Activated naive CD8-positive, alpha-beta T cell treated with anti-CD3 and anti-CD28 coated beads for 36 hours (primary cell): ENCODE measurements at regions not wholly inside any gene's neighbourhood (a gene's known extent, or its start where the extent isn't known, plus 50 kb on each side); places are given as distances from the start of the nearest gene placed in this dataset.
"Not testable (repeated sequence)": the region's sequence is repeated elsewhere in the genome, so short reads cannot be mapped to it uniquely, and the experiment has no call there.

ENCODE experiments used
- DNase-seq: peaks from one replicate; pipeline ENCODE4 v3.0.0; 2021
- H3K27ac Mint-ChIP-seq: one replicate; pipeline ENCODE4 v1.8.0; 2022; ENCODE audit warnings: mild to moderate bottlenecking, moderate library complexity, mixed read lengths
- H3K27me3 Mint-ChIP-seq: one replicate; pipeline ENCODE4 v1.8.0; 2022; ENCODE audit warnings: mild to moderate bottlenecking, mixed read lengths
- H3K36me3 Mint-ChIP-seq: one replicate; pipeline ENCODE4 v1.8.0; 2021; ENCODE audit warnings: mild to moderate bottlenecking, mixed read lengths
- H3K4me1 Mint-ChIP-seq: one replicate; pipeline ENCODE4 v1.8.0; 2021; ENCODE audit warnings: mixed read lengths
- H3K4me3 Mint-ChIP-seq: one replicate; pipeline ENCODE4 v1.8.0; 2022; ENCODE audit warnings: mild to moderate bottlenecking, moderate library complexity, mixed read lengths
- H3K9me3 Mint-ChIP-seq: one replicate; pipeline ENCODE4 v1.8.0; 2022; ENCODE audit warnings: mixed read lengths

DNA sequence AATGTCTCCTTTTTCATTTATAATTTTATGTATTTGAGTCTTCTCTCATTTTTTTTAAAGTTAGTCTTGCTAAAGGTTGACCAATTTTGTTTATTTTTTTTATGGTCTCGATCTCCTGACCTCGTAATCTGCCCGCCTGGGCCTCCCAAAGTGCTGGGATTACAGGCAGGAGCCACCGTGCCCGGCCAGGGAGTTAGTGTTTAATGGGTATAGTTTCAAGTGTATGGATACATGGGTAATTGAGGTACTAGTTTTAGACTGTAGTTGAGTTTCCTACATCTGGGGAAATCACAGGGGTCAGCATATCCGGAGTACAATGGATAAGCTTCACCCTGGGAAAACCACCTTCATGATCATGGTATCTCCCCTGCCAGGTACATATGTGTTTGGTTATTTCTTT is 267.3 kb upstream of the KCND2 start:
- no peak for DNase-seq
- H3K4me1 Mint-ChIP-seq: no peaks in the 10 kb centered on the region
- H3K4me3 Mint-ChIP-seq: no peak overlapping the region

GRCh38 chr7:120014301-120014700 is 258.7 kb upstream of the KCND2 start:
- not testable (repeated sequence) for H3K4me1 Mint-ChIP-seq, H3K36me3 Mint-ChIP-seq, H3K9me3 Mint-ChIP-seq, H3K4me3 Mint-ChIP-seq, H3K27ac Mint-ChIP-seq, DNase-seq, H3K27me3 Mint-ChIP-seq

More for the DNA sequence above, 267.3 kb upstream of the KCND2 start:
- no peaks in the 10 kb centered on the region for H3K36me3 Mint-ChIP-seq
- H3K27ac Mint-ChIP-seq: no peak overlapping the region
- H3K9me3 Mint-ChIP-seq: peaks cover 12% of the 10 kb centered on the region
- no peaks in the 10 kb centered on the region for H3K27me3 Mint-ChIP-seq

DNA sequence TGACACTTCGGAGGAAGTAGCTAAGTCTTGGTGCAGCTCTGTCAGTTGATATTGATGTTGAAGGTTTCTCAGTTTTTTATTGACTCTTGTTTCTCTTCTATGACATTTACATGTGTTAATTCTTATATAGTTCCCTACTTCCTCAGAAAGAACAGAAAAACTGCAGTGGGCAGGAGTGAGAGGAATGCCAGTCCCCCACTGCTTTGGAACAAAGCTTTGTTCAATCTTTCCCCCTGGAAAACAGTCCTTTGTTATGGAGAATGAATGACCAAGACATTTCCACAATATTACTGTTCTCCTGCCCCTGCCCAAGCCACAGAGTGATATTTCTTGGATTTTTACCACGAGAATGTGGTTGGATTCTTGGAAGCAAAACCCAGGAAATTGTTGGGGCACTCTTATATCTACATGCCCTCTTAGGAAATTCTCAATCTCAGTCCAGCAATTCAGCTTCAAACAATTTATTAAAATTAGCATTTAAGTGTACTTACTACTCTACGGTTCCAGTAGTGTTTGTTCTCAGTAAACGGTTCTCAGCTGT is 258.0 kb upstream of the KCND2 start:
- no peak overlapping the region for H3K4me3 Mint-ChIP-seq
- DNase-seq: no peak
- H3K9me3 Mint-ChIP-seq: peaks cover 7% of the 10 kb centered on the region
- H3K36me3 Mint-ChIP-seq: no peaks in the 10 kb centered on the region
- H3K4me1 Mint-ChIP-seq: no peaks in the 10 kb centered on the region
- no peak overlapping the region for H3K27ac Mint-ChIP-seq
- no peaks in the 10 kb centered on the region for H3K27me3 Mint-ChIP-seq

DNA sequence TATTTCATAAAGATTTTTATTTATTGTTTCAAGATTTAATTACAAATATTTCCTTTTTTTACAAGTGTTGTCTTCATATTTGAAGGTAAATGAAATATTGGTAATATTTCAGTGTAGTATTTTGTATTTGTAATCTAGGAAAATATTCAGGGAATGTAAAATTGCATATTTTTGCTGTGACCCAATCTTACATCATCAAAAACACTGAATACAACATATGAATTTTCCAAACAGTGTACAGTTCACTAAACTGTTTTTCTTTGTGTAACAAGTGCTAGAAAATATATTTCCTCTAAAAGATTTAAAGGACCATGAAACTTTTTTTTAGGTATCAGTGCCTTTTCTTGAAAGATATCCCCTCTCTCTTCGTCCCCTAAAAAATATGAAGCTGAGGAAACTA is 251.9 kb upstream of the KCND2 start:
- no peaks in the 10 kb centered on the region for H3K36me3 Mint-ChIP-seq
- H3K4me3 Mint-ChIP-seq: no peak overlapping the region
- no peak for DNase-seq
- H3K27me3 Mint-ChIP-seq: no peaks in the 10 kb centered on the region
- H3K9me3 Mint-ChIP-seq: peaks cover 2% of the 10 kb centered on the region
- H3K27ac Mint-ChIP-seq: no peak overlapping the region
- no peaks in the 10 kb centered on the region for H3K4me1 Mint-ChIP-seq

DNA sequence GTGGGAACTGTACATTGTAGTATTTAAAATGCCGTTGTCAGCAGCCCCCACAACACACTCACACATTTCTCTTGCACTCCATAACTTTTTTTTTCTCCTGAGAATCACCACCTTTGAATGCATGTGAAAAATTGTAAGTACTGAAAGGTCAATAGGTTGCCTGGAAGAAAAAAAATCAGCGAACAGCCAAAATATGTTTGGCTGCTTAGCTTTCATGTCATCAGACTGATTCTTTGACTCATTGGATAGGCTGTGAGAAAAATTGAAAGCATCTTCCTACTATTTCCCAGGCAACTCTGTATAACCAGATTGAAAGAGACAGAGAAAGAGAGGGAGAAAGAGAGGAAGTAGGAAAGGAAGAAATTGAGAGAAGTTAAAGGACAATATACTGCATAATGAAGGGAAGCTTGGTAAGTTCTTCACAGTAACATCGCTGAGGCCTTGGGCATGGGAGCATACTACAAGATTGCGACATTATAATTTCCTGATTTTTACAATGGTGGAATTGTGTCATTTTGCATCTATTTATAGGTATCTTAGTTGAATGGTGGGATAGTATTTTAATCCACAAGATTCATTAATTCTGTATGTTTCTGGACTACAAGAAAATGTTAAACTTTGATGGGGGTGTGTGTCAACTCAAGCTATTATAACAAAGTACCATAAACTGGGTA is 249.3 kb upstream of the KCND2 start:
- no peaks in the 10 kb centered on the region for H3K36me3 Mint-ChIP-seq

DNA sequence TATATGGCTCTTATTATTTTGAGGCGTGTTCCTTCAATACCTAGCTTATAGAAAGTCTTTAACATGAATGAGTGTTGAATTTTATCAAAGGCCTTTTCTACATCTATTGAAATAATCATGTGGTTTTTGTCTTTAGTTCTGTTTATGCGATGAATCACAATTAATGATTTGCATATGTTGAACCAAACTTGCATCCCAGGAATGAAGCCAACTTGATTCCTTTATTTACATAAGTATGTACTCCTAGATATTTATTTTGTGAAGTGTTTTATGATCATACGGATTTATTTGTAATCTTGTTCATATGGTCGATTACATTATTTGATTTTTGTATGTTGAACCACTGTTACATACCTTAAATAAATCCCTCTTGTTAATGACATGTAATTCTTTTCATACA is 244.3 kb upstream of the KCND2 start:
- no peak overlapping the region for H3K27ac Mint-ChIP-seq
- no peak for DNase-seq
- no peaks in the 10 kb centered on the region for H3K36me3 Mint-ChIP-seq
- no peaks in the 10 kb centered on the region for H3K4me1 Mint-ChIP-seq
- no peaks in the 10 kb centered on the region for H3K27me3 Mint-ChIP-seq
- peaks cover 3% of the 10 kb centered on the region for H3K9me3 Mint-ChIP-seq
- no peak overlapping the region for H3K4me3 Mint-ChIP-seq

More for the DNA sequence above, 249.3 kb upstream of the KCND2 start:
- DNase-seq: no peak
- H3K27me3 Mint-ChIP-seq: no peaks in the 10 kb centered on the region
- H3K4me3 Mint-ChIP-seq: no peak overlapping the region
- H3K4me1 Mint-ChIP-seq: no peaks in the 10 kb centered on the region
- no peak overlapping the region for H3K27ac Mint-ChIP-seq
- peaks cover 4% of the 10 kb centered on the region for H3K9me3 Mint-ChIP-seq

- H3K9me3 Mint-ChIP-seq: peaks cover 2% of the 10 kb centered on the region
- H3K36me3 Mint-ChIP-seq: no peaks in the 10 kb centered on the region
- H3K4me3 Mint-ChIP-seq: no peak overlapping the region
- DNase-seq: no peak
- no peak overlapping the region for H3K27ac Mint-ChIP-seq
- no peaks in the 10 kb centered on the region for H3K4me1 Mint-ChIP-seq
- no peaks in the 10 kb centered on the region for H3K27me3 Mint-ChIP-seq
These were observed 242.1 kb upstream of the KCND2 start for GRCh38 chr7:120030876-120031275.

- no peak overlapping the region for H3K4me3 Mint-ChIP-seq
- H3K36me3 Mint-ChIP-seq: no peaks in the 10 kb centered on the region
- peaks cover 1% of the 10 kb centered on the region for H3K9me3 Mint-ChIP-seq
- H3K27me3 Mint-ChIP-seq: no peaks in the 10 kb centered on the region
- no peak overlapping the region for H3K27ac Mint-ChIP-seq
- H3K4me1 Mint-ChIP-seq: no peaks in the 10 kb centered on the region
- no peak for DNase-seq
These were observed 239.9 kb upstream of the KCND2 start for GRCh38 chr7:120033114-120033513.

- H3K4me3 Mint-ChIP-seq: no peak overlapping the region
- H3K9me3 Mint-ChIP-seq: peaks cover 9% of the 10 kb centered on the region
- H3K4me1 Mint-ChIP-seq: no peaks in the 10 kb centered on the region
- no peaks in the 10 kb centered on the region for H3K36me3 Mint-ChIP-seq
- no peak for DNase-seq
- no peaks in the 10 kb centered on the region for H3K27me3 Mint-ChIP-seq
- no peak overlapping the region for H3K27ac Mint-ChIP-seq
These were observed 233.8 kb upstream of the KCND2 start for GRCh38 chr7:120039138-120039537.

- no peak overlapping the region for H3K27ac Mint-ChIP-seq
- no peaks in the 10 kb centered on the region for H3K36me3 Mint-ChIP-seq
- H3K9me3 Mint-ChIP-seq: peaks cover 8% of the 10 kb centered on the region
- no peaks in the 10 kb centered on the region for H3K4me1 Mint-ChIP-seq
- DNase-seq: no peak
- H3K27me3 Mint-ChIP-seq: no peaks in the 10 kb centered on the region
- no peak overlapping the region for H3K4me3 Mint-ChIP-seq
These were observed 231.2 kb upstream of the KCND2 start for GRCh38 chr7:120041798-120042197.

DNA sequence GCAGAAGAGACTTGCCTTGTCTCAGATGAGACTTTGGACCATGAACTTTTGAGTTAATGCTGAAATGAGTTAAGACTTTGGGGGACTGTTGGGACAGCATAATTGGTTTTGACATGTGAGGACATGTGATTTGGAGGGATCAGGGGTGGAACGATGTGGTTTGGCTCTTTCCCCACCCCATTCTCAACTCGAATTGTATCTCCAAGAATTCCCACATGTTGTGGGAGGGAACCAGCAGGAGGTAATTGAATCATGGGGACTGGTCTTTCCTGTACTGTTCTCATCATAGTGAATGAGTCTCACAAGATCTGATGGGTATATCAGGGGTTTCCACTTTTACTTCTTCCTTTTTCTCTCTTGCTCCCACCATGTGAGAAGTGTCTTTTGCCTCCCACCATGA is 229.7 kb upstream of the KCND2 start:
- no peak overlapping the region for H3K27ac Mint-ChIP-seq
- no peak overlapping the region for H3K4me3 Mint-ChIP-seq
- no peak for DNase-seq
- peaks cover 8% of the 10 kb centered on the region for H3K9me3 Mint-ChIP-seq
- no peaks in the 10 kb centered on the region for H3K27me3 Mint-ChIP-seq
- no peaks in the 10 kb centered on the region for H3K4me1 Mint-ChIP-seq
- no peaks in the 10 kb centered on the region for H3K36me3 Mint-ChIP-seq

- no peaks in the 10 kb centered on the region for H3K27me3 Mint-ChIP-seq
- no peaks in the 10 kb centered on the region for H3K9me3 Mint-ChIP-seq
- H3K4me1 Mint-ChIP-seq: no peaks in the 10 kb centered on the region
- no peak overlapping the region for H3K27ac Mint-ChIP-seq
- no peaks in the 10 kb centered on the region for H3K36me3 Mint-ChIP-seq
- no peak overlapping the region for H3K4me3 Mint-ChIP-seq
- DNase-seq: no peak
These were observed 220.0 kb upstream of the KCND2 start for GRCh38 chr7:120052884-120053382.

DNA sequence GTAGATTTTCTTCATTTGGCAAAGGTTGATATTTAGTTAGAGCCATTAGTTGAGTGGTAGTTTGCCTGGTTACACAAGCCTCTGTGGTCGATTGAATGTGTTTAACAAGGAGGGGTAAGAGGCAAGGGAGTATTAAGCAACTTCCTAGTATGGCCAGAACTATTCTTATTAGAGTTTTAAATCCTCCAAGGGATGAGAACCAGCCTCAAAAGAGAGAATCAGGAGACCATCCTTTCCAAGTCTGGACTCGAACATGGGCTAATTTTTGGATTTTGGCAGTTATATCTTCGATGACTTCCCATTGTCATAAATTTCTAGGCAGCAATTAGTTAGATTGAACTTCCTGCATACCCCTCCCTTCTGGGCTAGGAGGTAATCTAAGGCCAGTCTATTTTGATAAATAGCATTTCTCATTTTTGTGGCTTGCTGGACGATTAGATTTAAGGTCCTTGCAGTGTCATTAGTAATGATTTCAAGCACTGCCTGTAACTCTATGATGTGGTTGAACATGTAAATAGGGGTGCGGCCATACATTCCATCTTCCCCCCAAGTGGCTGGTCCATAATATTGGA is 219.5 kb upstream of the KCND2 start:
- no peaks in the 10 kb centered on the region for H3K27me3 Mint-ChIP-seq
- no peak overlapping the region for H3K4me3 Mint-ChIP-seq
- H3K36me3 Mint-ChIP-seq: no peaks in the 10 kb centered on the region
- H3K27ac Mint-ChIP-seq: no peak overlapping the region
- no peak for DNase-seq
- H3K9me3 Mint-ChIP-seq: no peaks in the 10 kb centered on the region
- no peaks in the 10 kb centered on the region for H3K4me1 Mint-ChIP-seq

- Mint-ChIP-seq H3K27ac (no peak overlapping the region), H3K27me3 (no peaks in the 10 kb centered on the region)
These were observed 218.4 kb upstream of the KCND2 start for GRCh38 chr7:120054376-120055100.

DNA sequence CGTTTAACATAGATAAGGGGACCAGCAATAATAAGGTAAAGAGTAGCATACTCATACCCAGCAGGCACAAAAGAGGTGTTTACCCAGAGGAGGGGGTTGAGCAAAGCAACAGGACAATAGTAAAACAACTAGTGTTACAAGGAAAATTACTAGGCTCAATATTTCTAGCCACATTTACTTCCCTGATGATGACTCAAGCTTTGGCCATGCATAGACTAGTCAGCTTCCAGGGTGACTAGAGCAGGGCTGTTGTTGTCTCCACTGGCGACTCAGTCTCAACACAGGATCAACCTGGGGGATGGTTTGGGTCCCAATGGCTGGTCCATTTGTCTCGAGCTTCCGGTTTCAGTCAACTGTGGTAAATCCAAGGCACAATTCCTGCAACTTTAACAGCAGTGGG is 217.7 kb upstream of the KCND2 start:
- Mint-ChIP-seq H3K4me1 (no peaks in the 10 kb centered on the region), H3K4me3 (no peak overlapping the region), H3K27me3 (no peaks in the 10 kb centered on the region), H3K9me3 (no peaks in the 10 kb centered on the region), H3K27ac (no peak overlapping the region), H3K36me3 (no peaks in the 10 kb centered on the region)
- DNase-seq: no peak

More at GRCh38 chr7:120054376-120055100, 218.4 kb upstream of the KCND2 start:
- H3K4me1 Mint-ChIP-seq: no peaks in the 10 kb centered on the region
- no peaks in the 10 kb centered on the region for H3K9me3 Mint-ChIP-seq
- H3K36me3 Mint-ChIP-seq: no peaks in the 10 kb centered on the region
- DNase-seq: no peak
- H3K4me3 Mint-ChIP-seq: no peak overlapping the region
